Activated CD4-positive, alpha-beta memory T cell treated with anti-CD3 and anti-CD28 coated beads for 36 hours (primary cell): ENCODE measurements at regions not wholly inside any gene's neighbourhood (a gene's known extent, or its start where the extent isn't known, plus 50 kb on each side); places are given as distances from the start of the nearest gene placed in this dataset.
"Not testable (repeated sequence)": the region's sequence is repeated elsewhere in the genome, so short reads cannot be mapped to it uniquely, and the experiment has no call there.

Experiments used
- CTCF ChIA-PET: fragments of 350-600 bp; sonication (Branson Sonifier 250); formaldehyde crosslinking; loops from one replicate; lab custom pipeline; 2021; ENCODE audit warnings: antibody characterized with exemption, inconsistent platforms; lab: Charles Lee
- POLR2A ChIA-PET: fragments of 350-600 bp; sonication (Branson Sonifier 250); formaldehyde crosslinking; loops from one replicate; lab custom pipeline; 2021; ENCODE audit warnings: antibody characterized with exemption; lab: Charles Lee
- DNase-seq: peaks from one replicate; pipeline ENCODE4 v3.0.0-alpha.2; 2020
- H3K27ac Mint-ChIP-seq: one replicate; pipeline ENCODE4 v1.8.0; 2021; ENCODE audit warnings: mixed read lengths
- H3K27me3 Mint-ChIP-seq: one replicate; pipeline ENCODE4 v1.8.0; 2021; ENCODE audit warnings: mixed read lengths
- H3K36me3 Mint-ChIP-seq: one replicate; pipeline ENCODE4 v1.8.0; 2021; ENCODE audit warnings: mixed read lengths
- H3K4me1 Mint-ChIP-seq: one replicate; pipeline ENCODE4 v1.8.0; 2021; ENCODE audit warnings: low read depth, mixed read lengths
- H3K4me3 Mint-ChIP-seq: one replicate; pipeline ENCODE4 v1.8.0; 2021; ENCODE audit warnings: mild to moderate bottlenecking, mixed read lengths
- H3K9me3 Mint-ChIP-seq: one replicate; pipeline ENCODE4 v1.8.0; 2021; ENCODE audit warnings: mixed read lengths
- intact Hi-C: fragments of 100-400 bp; cut with micrococcal nuclease; formaldehyde crosslinking; loops from one replicate; pipeline ENCODE4 v1.15.1; 2023

DNA sequence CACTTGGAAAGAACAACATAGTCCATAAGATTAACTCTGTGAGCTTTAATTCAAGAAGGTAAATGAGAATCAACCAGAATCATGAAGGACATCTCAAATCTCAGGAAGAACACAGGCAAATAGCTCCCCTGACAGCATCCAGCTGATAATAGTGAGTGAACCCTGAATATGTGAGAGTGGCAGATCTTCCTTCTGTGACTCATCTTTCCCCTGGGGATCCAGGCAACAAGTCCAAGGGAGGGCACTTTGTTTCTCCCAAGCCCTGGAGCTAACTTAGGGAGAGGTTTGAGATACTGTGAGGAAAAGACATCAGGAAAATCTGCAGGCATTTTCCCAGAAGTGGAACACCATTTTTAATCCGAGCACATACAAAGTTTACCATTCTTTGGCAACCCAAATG is 763.9 kb upstream of the MGAT4C start:
- no peaks in the 10 kb centered on the region for H3K4me1 Mint-ChIP-seq
- no peaks in the 10 kb centered on the region for H3K27me3 Mint-ChIP-seq
- peaks cover 26% of the 10 kb centered on the region for H3K9me3 Mint-ChIP-seq
- ChIA-PET CTCF (no interaction called here), POLR2A (no interaction called here)
- H3K4me3 Mint-ChIP-seq, result no peak overlapping the region
- intact Hi-C loops, result no loop called here
- H3K27ac Mint-ChIP-seq, result no peak overlapping the region
- H3K36me3 Mint-ChIP-seq, result no peaks in the 10 kb centered on the region
- DNase-seq, result no peak

DNA sequence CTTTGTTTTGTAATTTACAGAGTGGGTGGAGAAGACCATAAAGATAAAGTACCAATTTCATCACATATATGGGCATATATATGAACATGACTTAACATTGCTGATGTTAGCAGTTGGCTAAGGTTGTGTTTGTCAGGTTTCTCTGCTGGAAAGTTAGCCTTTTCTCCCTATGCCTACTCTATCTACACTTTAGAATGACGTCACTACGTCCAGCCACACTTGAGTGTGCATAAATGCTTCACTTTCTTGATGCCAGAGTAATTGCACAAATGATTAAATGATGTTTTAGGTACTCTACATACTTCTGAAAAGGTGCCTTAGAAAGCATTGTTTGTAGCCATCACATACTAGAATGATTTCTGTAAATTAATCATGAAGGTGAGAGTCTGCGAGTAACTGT is 759.2 kb upstream of the MGAT4C start:
- Mint-ChIP-seq H3K36me3 (no peaks in the 10 kb centered on the region), H3K4me1 (no peaks in the 10 kb centered on the region), H3K27me3 (no peaks in the 10 kb centered on the region), H3K9me3 (peaks cover 27% of the 10 kb centered on the region), H3K27ac (no peak overlapping the region), H3K4me3 (no peak overlapping the region)
- CTCF ChIA-PET, result no interaction called here
- no peak for DNase-seq
- POLR2A ChIA-PET, result no interaction called here
- intact Hi-C loops, result no loop called here

DNA sequence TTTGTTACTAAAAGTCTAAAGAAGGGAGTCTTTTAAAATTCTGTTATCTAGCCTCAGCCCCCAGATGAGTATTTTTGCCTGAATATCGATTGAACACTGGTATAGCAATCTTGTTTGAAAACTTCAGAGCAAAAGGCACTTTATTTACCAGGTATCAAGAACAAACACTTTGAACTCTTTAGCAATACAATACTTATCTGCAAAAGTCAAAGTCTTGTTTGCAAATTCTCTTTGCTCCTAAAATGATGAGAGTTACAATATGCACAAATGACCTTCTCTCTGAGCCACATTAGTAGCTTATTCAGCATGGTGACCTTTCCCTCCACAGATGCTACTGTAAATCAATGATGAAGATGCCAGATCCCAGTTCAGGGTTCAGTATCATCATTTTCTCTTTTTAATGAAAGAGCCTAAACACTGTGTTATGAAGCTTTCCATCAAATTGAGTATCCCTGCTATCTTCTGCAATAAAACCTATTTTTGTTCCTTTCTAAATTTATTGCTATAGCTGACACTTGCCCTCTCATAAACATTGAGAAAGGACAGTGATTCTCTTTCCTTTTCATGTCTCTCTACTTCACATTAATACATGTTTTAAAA is 752.7 kb upstream of the MGAT4C start:
- no peak overlapping the region for H3K27ac Mint-ChIP-seq
- H3K27me3 Mint-ChIP-seq, result no peaks in the 10 kb centered on the region
- H3K4me3 Mint-ChIP-seq, result no peak overlapping the region
- H3K36me3 Mint-ChIP-seq, result no peaks in the 10 kb centered on the region
- no peaks in the 10 kb centered on the region for H3K4me1 Mint-ChIP-seq
- peaks cover 18% of the 10 kb centered on the region for H3K9me3 Mint-ChIP-seq
- DNase-seq, result no peak
- ChIA-PET POLR2A (no interaction called here), CTCF (no interaction called here)
- intact Hi-C loops, result no loop called here

DNA sequence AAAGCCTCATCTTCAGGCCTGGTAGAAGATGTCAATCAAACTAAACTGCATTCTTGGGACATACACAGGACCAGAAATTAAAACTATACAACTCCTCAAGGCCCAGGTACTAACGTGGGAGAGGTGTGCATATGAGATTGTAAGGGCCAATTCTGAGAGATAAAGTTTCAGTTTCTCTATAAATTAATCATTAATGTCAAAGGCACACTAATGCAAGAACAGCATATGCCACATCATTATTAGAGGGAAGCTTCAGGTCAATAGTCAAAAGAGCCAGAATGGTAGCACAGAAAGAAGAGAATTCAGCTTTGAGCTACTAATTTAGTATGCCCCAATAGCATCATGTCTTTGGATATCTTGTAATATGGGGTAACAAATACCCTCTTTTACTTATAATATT is 744.9 kb upstream of the MGAT4C start:
- H3K9me3 Mint-ChIP-seq, result peaks cover 27% of the 10 kb centered on the region
- no peaks in the 10 kb centered on the region for H3K36me3 Mint-ChIP-seq
- H3K4me1 Mint-ChIP-seq, result no peaks in the 10 kb centered on the region
- no peak overlapping the region for H3K4me3 Mint-ChIP-seq
- intact Hi-C loops, result no loop called here
- H3K27me3 Mint-ChIP-seq, result no peaks in the 10 kb centered on the region
- H3K27ac Mint-ChIP-seq, result no peak overlapping the region
- ChIA-PET CTCF (no interaction called here), POLR2A (no interaction called here)
- DNase-seq, result no peak

DNA sequence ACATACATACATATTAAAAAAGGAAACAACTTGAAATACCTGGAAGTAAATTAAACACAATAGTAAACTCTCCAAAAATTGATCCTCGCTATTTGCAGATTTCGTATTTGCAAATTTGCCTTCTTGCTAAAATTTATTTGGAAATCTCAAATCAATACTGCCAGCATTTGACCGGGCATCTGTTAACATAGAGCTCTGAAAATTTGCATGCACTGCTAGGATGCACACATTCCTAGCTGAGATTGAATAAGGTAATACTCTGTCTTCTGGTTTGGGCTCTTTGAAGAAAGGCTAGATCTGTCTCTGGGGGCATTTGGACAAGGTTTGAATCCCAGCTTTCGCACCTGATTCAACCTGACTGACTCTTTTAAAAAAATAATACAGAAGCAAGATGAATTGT is 729.1 kb upstream of the MGAT4C start:
- ChIA-PET POLR2A (no interaction called here), CTCF (no interaction called here)
- H3K36me3 Mint-ChIP-seq, result no peaks in the 10 kb centered on the region
- intact Hi-C loops, result no loop called here
- no peak for DNase-seq
- peaks cover 2% of the 10 kb centered on the region for H3K9me3 Mint-ChIP-seq
- H3K27me3 Mint-ChIP-seq, result no peaks in the 10 kb centered on the region
- no peaks in the 10 kb centered on the region for H3K4me1 Mint-ChIP-seq
- no peak overlapping the region for H3K4me3 Mint-ChIP-seq
- no peak overlapping the region for H3K27ac Mint-ChIP-seq

DNA sequence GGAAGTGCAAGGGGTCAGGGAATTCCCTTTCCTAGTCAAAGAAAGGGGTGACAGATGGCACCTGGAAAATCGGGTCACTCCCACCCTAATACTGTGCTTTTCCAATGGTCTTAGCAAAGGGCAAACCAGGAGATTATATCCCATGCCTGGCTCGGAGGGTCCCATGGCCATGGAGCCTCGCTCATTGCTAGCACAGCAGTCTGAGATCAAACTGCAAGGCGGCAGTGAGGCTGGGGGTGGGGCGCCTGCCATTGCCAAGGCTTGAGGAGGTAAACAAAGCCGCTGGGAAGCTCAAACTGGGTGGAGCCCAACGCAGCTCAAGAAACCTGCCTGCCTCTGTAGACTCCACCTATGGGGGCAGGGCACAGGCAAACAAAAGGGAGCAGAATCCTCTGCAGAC is 714.4 kb upstream of the MGAT4C start:
- POLR2A ChIA-PET, H3K27ac Mint-ChIP-seq, H3K27me3 Mint-ChIP-seq, intact Hi-C loops, CTCF ChIA-PET, H3K36me3 Mint-ChIP-seq, DNase-seq, H3K4me1 Mint-ChIP-seq, H3K4me3 Mint-ChIP-seq: not testable (repeated sequence)
- H3K9me3 Mint-ChIP-seq, result peaks cover 12% of the 10 kb centered on the region

DNA sequence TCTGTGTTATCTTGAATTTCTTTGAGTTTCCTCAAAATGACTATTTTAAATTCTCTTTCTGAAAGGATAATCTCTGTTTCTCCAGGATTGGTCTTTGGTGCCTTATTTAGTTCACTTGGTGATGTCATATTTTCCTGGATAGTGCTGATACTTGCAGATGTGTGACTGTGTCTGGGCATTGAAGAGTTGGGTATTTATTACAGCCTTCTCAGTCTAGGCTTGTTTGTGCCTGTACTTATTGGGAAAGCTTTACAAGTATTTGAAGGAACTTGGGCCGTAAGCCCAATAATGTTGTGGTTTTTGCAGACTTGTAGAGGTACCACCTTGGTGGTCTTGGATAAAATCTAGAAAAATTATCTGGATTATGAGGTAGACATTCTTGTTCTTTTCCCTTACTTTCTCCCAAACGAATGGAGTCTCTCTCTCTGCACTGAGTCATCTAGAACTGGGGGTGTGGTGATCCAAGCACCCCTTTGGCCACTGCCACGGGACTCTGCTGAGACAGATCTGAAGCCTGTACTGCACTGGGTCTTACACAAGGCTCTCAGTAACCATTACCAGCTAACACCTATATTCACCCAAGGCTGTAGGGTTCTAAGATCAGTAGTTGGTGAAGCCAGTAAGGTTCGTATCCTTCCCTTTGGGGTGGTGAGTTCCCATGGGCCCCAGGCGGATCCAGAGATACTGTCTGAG is 703.7 kb upstream of the MGAT4C start:
- Mint-ChIP-seq H3K4me1 (no peaks in the 10 kb centered on the region), H3K4me3 (no peak overlapping the region), H3K36me3 (no peaks in the 10 kb centered on the region), H3K9me3 (peaks cover 3% of the 10 kb centered on the region), H3K27ac (no peak overlapping the region), H3K27me3 (no peaks in the 10 kb centered on the region)
- POLR2A ChIA-PET, result no interaction called here
- CTCF ChIA-PET, result no interaction called here
- DNase-seq, result no peak
- intact Hi-C loops, result no loop called here

DNA sequence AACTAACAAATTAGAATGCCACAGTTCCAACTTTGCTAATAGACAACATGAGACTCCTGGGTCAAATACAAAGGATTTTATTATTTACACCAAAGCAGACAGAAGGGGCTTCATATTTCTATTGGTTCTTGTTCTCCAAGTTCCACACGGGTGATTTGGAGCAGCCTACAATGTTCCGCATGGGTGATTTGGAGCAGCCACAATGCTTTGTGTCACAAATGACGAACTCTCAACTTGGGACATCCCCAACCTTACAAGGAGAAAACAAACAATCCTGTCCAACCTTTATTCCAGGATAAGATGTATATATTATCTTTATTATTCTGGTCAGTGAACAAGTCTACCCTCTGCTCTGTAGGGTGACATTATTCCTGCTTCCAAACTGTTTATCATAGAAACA is 694.3 kb upstream of the MGAT4C start:
- no peaks in the 10 kb centered on the region for H3K4me1 Mint-ChIP-seq
- no peak for DNase-seq

DNA sequence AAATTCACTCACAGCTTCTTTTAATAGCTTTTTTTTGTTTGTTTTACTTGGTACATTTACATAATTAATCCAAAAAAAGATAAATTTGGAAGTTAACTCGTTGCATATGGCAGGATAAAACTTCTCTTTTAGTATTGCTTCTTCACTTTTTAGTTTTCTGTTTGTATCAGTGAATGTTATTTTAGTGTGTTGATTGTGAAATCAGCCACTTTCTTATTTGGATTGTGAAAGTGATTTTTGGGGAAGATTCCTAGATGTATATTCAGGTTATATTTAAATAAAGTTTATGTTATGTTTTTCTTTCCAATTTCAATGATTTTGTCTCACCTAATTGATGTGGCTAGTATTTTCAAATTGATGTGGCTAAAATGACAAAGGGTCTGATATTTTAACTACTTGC is 693.9 kb upstream of the MGAT4C start:
- no peak for DNase-seq
- H3K9me3 Mint-ChIP-seq, result peaks cover 2% of the 10 kb centered on the region
- H3K4me3 Mint-ChIP-seq, result no peak overlapping the region
- H3K27ac Mint-ChIP-seq, result no peak overlapping the region
- H3K36me3 Mint-ChIP-seq, result no peaks in the 10 kb centered on the region
- H3K4me1 Mint-ChIP-seq, result no peaks in the 10 kb centered on the region
- CTCF ChIA-PET, result no interaction called here
- POLR2A ChIA-PET, result no interaction called here
- no peaks in the 10 kb centered on the region for H3K27me3 Mint-ChIP-seq
- intact Hi-C loops, result no loop called here

More for the DNA sequence above, 694.3 kb upstream of the MGAT4C start:
- H3K9me3 Mint-ChIP-seq, result peaks cover 2% of the 10 kb centered on the region
- intact Hi-C loops, result no loop called here
- no peak overlapping the region for H3K27ac Mint-ChIP-seq
- no peak overlapping the region for H3K4me3 Mint-ChIP-seq
- POLR2A ChIA-PET, result no interaction called here
- H3K36me3 Mint-ChIP-seq, result no peaks in the 10 kb centered on the region
- CTCF ChIA-PET, result no interaction called here
- H3K27me3 Mint-ChIP-seq, result no peaks in the 10 kb centered on the region

DNA sequence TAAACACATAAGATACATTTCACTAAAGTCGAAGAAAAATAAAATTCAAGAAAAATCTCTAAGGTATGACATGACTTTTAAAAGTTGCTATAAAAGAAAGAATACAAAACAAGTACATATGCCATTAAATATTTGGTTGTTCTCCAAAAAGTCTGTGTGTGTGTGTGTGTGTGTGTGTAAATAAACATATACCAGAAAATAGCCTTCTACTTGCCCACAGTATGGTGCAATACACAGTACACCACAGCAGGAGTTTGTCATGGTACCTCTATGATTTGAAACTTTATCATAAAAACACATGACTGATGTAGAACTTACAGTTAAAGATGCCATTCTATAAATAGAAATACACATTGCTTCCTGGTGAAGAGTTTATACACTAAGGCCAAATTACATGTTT is 692.7 kb upstream of the MGAT4C start:
- Mint-ChIP-seq H3K27me3 (no peaks in the 10 kb centered on the region), H3K9me3 (no peaks in the 10 kb centered on the region), H3K27ac (no peak overlapping the region), H3K36me3 (no peaks in the 10 kb centered on the region), H3K4me3 (no peak overlapping the region), H3K4me1 (no peaks in the 10 kb centered on the region)
- ChIA-PET POLR2A (no interaction called here), CTCF (no interaction called here)
- no peak for DNase-seq
- intact Hi-C loops, result no loop called here

DNA sequence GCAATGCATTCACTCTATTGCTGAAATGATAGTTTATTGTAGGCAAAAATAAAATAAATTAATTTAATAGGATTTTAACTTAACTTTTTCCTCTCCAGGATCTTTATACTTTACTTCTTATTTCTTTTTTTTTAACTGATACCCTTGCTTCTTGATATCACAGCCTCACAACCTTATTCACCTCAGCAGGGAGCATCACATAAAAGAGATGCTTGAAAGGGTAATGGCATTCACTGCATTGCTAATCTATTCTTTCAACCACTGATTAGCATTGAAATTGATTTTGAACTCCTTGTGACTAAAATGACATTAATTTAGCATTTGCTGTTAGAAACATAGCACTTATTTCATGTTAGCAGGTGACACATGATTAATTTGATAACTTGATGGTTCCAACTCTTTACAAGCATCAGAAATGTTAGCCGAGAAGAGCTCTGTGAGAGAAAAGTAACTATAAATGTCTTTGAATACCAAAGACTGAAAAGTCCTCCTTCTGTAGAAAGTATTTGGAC is 689.5 kb upstream of the MGAT4C start:
- peaks cover 7% of the 10 kb centered on the region for H3K9me3 Mint-ChIP-seq

DNA sequence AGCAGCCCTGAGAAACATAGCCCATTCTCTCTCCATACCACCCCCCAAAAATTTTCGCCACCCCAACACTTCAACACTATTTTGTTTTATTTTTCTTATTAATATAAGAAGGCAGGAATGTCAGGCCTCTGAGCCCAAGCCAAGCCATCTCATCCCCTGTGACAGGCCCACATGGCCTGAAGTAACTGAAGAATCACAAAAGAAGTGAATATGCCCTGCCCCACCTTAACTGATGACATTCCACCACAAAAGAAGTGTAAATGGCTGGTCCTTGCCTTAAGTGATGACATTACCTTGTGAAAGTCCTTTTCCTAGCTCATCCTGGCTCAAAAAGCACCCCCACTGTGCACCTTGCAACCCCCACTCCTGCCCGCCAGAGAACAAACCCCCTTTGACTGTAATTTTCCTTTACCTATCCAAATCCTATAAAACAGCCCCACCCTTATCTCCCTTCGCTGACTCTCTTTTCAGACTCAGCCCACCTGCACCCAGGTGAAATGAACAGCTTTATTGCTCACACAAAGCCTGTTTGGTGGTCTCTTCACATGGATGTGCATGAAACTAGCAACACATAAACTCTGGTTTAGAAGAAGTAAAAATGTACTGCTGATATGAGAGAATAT is 688.1 kb upstream of the MGAT4C start:
- H3K27me3 Mint-ChIP-seq, H3K27ac Mint-ChIP-seq, POLR2A ChIA-PET, intact Hi-C loops, H3K9me3 Mint-ChIP-seq, H3K4me1 Mint-ChIP-seq, H3K4me3 Mint-ChIP-seq, H3K36me3 Mint-ChIP-seq, CTCF ChIA-PET, DNase-seq: not testable (repeated sequence)

More for the DNA sequence above, 689.5 kb upstream of the MGAT4C start:
- Mint-ChIP-seq H3K4me3 (no peak overlapping the region), H3K27ac (no peak overlapping the region), H3K36me3 (no peaks in the 10 kb centered on the region), H3K4me1 (no peaks in the 10 kb centered on the region), H3K27me3 (no peaks in the 10 kb centered on the region)
- intact Hi-C loops, result no loop called here
- POLR2A ChIA-PET, result no interaction called here
- DNase-seq, result no peak
- CTCF ChIA-PET, result no interaction called here

DNA sequence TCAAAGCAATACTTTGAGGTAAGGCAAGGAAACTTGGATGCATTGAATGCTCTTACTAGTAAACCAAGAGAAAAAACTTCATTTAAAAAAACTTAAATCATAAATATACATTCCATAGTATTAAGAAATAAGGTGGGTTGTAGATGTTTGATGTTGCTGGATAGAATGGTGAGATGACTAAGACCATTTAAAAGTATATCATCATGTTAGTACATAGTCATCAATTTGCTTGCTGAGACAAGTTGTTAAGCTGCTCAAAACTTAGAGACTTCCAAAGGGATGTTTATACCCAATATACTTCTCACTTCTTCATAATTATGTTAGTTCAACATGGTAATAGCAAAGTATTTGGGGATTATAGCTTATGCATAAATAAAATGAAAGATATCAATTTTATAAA is 675.5 kb upstream of the MGAT4C start:
- Mint-ChIP-seq H3K9me3 (peaks cover 5% of the 10 kb centered on the region), H3K36me3 (no peaks in the 10 kb centered on the region), H3K27ac (no peak overlapping the region), H3K4me3 (no peak overlapping the region), H3K4me1 (no peaks in the 10 kb centered on the region), H3K27me3 (no peaks in the 10 kb centered on the region)
- ChIA-PET POLR2A (no interaction called here), CTCF (no interaction called here)
- DNase-seq, result no peak
- intact Hi-C loops, result no loop called here
